GM19463 (cell line): ENCODE measurements at regions not wholly inside any gene's neighbourhood (a gene's known extent, or its start where the extent isn't known, plus 50 kb on each side); places are given as distances from the start of the nearest gene placed in this dataset.

ENCODE experiments used
- ATAC-seq: cut with Tn5 transposase; IDR thresholded peaks from one replicate; pipeline ENCODE4 v1.9.1; 2021; ENCODE audit warnings: mild to moderate bottlenecking, moderate library complexity; ENCODE audit not compliant: unreplicated experiment

DNA sequence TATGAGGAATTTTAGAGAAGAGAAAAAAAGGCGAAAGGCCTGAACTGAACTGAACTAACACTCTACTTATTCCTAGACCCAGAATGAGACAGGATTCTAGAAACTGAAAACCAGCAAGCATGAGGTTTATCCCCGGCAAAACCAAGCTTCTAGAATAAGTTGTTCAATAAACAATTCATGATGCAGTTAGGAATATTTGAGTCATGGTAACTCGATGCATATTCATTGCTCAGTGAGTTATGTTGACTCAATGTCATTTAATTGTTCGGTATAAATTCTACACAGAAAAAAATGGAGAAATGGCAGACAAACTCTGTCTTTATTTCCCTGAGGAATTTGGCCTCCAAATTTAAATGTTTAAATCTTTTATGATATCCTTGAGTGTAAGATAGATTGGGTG, 321.5 kb downstream of the SATB2 start:
- no peak for ATAC-seq

DNA sequence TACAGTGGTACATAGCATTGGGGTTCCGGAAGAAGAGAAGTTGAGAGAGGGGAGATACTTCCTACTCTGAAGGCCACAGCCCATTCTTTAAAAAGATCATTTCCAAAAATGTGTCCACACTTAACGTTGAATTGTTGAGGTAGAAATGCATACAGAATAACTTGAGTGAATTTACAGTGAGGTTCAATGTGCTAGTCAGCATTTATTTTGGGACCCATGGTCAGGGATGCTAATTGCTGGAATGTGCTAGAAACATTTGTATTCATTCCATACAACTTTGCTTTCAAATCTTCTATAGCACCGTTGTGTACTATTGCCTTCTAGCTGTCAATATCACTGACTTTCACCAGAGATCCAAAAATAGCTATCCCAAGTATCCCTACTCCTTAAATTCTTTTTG, 325.9 kb downstream of the SATB2 start:
- ATAC-seq, result no peak

DNA sequence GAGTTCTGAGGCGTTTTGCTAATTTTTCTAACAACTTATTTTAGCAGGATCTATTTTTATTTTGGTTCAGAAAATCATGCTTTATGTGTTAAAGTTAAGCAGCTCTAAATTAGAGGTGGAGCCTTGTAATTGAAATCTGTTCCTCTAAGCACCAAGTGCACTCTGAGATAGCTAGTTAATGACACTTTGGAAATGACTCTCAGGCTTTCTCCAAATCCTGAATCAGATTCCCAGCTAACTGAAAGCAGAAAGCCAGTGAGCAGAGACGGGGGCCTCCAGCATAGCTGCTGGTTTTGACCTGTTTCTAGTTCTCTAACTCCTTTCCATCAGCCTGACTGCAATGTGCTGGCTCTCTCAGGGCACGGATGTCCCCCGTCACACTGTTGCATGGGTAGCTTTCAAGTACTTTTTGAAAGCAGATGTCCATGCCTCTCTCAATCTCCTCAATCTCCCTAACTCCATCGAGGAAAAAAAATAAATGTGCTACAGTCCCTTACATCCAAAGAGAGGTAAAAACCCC, 326.5 kb downstream of the SATB2 start:
- no peak for ATAC-seq

DNA sequence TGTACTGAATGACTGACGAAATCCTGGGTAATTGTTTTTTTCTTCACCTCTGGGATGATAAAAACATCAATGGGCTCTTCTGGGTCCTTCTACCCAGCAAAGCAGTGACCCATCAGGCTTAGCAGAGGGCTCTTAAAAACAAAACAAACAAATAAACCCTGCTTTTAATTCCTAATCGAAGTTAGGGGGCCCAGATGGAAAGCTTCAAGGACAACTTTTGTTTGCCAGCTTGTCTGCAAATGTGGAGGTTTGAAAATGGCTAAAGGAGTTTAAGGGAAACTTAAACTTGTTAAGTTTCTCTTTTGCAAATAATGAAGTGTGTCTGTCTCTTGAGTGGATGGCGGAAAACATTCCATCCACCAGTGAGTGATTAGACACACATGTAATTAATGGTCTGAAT, 327.2 kb downstream of the SATB2 start:
- no peak for ATAC-seq

DNA sequence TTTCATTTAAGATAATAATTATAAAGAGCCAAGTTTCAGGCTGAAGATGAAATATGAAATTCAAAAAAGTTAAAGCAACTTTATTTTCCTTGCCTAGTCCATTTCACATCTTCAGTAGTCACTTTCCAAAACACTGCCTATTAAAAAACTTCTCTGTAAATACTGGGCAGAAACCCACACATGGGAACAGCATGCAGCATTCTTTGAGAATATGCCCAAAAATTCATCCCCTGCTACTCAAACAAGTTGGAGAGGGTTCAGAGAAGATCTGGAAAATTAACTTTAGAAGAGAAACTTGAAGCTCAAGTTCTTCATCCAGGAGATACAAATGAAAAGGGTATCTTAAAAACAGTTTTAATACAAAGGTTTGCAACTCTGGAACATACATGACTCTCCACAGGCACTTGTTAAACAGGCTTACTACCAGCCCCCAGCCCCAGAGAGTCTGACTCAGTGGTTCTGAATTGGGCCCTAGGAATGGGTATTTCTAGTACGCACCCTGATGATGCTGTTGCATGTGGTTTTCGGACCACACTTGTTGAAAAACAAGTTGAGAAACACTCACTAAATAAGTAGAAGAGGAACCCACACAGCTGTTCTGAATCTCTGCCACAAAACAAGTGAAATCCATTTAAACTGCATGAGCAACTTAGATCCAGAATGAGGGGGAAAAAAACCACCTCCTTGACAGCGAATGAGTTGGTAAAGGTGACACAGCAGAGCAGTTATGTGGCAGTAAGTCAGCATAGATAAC, 329.1 kb downstream of the SATB2 start:
- no peak for ATAC-seq

DNA sequence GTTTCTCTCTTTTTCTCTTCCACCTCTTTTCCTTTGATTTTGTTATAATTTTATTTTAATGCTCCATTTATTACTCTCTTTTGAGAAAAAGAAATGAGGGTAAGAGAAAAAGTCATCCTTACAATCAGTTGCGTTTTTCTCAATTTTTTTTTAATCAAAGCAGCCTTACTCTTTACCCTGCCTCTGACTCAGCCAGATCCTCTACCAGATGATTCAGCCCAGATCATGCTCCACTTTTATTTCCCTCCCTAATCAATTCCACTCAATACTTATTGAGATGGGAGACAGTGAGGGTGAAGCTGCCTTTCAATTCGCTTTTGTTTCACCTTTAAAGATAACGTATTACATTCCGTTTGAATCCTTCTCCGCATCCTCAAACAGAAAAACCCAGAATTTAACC, 337.9 kb downstream of the SATB2 start:
- ATAC-seq, result no peak

DNA sequence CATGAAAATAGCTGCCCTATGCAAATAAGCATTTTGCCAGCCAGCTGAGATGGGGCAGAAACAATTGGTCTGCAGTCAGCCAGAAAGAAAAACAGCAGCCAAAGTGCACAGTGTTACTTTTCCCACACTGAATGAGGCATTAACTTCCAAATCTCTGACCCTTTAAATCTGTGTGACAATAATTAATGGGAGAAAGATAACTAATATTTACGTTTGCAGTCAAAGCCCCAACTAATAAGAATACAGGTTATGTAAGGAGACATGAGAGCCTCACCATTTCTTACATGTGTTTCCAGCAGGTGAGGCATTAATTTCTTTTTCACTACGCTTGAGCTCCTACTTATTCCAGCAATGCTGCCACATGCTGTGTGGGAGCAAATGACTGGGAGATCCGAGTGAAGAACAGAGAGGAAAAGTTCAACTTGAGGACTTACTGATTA, 339.0 kb downstream of the SATB2 start:
- no peak for ATAC-seq

DNA sequence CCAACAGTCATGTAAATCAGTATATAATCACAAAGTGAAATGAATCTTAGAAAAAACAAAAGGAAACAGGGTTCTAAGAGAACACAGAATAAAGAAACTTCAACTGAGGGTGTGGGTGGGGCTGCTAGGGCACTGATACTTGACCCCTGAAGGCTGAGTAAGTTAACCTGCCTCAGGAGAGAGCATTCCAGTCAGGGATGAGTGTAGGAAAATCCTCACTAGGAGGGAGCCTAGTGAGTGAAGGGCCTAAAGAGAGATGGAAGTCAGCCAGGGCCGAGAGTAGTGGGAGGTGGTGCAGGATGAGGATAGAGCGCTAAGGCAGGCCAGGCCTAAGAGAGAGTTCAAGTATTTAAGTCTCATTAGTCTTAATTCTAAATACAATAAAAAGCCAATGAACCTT, 342.6 kb downstream of the SATB2 start:
- ATAC-seq, result no peak

DNA sequence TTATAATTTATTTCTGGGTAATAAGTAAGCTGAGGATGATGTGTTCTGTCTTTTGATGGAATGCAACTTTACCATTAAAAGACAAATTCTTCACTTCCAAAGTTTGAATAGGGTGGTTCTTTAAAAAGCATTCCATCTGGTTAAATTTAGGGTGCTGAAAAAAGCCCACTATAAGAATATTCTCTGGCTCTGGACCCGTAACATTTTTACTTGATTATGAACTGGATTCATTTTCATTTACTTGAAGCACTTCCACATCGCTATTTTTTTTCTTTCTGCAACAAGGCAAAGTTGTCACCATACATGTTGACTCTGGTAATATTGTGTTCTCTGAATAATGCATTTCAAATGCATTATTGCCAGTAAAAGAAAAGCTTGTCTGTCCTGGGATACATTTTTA, 344.6 kb downstream of the SATB2 start:
- ATAC-seq, result no peak

DNA sequence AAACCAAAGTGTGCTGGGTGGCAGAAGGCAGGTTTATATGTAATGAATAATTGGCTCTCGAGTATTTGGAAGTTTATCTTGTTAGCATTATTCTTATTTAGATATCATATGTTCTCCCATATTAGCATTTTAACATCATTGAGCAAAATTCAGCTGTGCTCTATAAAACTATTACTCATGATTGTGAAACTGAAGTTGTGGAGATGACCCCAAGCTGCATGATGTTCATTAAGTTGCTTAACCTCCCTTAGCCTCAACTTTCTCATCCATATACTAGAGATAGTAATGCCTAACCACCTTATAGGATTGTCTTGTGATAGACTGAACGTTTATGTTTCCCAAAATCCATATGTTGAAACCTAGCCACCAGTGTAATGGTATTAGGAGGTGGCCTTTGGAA, 346.3 kb downstream of the SATB2 start:
- ATAC-seq, result no peak

DNA sequence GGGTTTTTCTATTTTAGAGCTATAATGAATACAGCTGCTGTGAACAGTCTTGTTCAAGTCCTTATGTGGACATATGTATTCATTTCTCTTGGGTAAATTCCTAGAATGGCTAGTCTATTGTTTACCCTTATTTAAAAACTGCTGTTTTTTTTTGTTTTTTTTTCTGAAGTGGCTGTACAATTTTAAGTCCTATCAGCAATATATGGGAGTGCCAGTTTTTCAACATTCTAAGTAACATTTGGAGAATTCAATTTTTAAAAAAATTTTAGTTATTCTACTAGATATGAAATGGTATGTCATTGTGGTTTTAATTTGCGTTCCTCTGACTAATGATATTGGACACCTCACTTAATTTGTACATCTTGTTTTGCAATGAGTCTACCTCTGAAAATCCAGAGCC, 349.7 kb downstream of the SATB2 start:
- no peak for ATAC-seq

DNA sequence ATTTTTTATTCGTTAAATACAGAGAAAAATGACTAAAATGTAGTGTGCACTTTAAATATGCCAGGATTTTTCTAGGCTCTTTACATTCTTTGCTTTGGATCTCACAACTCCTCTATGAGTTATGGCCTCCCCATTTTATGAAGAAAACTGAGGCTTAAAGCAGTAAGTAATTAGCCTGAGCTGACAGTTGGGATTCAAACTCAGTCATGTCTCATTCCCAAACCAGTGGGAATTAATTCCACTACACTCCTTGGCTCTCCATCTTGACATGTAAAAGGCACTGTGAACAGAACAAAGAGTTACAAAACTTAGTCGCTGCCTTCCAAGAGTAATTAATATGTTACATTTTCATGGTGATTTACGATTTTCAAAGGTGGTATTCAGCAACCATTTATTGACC, 351.9 kb downstream of the SATB2 start:
- ATAC-seq, result no peak

DNA sequence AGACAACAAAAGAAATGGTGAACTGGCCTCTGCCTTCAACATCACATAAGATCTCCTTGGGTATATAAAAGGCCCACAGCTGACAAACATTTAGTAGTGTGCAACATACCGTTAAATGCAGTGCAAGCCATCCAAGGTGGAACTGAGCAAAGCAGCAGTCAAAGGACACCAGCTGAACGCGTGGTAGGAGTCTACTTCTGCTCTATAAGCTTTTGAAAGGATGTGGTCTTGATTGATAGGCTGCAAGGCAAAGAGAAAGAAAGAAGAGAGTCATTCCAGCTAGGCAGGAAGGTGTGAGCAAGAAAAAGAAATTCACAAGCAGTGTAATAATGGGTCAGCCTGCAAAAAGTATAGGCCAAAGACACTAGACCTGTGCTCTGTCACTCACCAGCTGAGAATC, 356.3 kb downstream of the SATB2 start:
- no peak for ATAC-seq

DNA sequence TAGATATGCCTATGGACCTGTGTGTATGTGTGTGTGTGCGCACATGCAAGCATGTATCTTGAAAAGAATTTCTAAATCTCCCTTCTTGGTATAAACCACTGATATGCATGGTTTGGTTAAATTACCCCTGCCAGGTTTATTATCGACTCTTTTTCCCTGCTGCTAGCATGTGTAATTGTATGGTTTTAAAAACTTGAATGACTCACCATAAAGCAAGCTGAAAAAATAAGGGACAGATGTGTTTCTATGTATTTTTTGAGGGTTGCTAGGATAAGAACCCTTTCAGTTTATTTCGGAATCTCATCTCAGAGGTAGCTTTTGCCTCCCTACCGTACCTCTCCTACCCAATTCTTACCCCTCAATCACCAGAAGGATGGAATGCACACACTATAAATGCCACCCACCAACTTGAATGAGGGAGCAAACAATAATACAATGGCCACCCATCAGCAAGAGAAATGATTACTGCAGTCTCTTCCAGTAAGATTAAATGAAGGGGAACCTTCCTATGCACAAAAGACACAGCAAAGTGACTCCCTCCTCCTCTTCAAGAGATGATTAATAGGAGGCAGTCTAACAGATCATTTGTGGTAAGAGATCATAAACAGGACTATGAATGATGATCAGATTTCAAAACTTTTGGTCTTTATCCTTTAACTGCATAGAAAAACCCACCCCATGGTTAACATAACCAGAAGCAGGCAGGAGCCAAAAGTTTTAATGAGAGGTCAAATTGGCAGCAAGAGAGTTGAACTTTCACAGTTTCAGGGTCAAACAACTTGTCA, 357.2 kb downstream of the SATB2 start:
- no peak for ATAC-seq

DNA sequence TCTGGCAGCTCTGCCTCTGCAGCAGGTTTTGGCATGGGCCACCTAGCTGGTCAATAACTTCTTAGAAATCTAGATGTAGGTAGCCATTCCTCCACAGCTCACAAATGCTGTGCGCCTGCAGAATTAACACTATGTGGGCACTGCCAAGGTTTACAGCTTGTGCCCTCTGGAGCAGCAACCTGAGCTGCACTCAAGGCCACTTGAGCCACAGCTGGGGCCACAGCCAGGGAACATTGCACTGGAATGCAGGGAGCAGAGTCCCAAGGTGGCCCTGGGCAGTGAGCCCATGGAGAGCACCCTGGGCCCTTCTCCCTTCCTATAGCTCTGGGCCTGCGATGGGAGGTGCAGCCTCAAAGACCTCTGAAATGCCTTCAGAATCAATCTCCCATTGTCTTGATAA, 365.3 kb downstream of the SATB2 start:
- no peak for ATAC-seq

DNA sequence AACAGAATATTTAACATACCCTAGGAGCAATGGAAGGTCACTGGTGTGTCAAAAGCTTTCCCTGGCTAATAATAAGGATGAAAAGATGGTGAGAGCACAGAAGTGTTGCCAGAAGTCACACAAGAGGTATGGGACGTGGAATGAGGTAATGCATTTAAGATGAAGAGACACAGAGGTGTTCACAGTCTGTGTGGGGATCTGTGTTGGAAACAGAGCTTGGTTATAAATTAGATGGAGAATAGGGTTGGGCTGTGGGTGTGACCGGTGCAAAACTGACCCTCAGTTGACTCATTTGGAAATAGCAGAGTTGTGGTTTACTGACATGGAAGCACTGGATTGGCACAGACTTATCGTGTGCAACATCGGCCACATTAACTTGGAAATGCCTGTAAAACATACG, 372.5 kb downstream of the SATB2 start:
- ATAC-seq, result no peak

DNA sequence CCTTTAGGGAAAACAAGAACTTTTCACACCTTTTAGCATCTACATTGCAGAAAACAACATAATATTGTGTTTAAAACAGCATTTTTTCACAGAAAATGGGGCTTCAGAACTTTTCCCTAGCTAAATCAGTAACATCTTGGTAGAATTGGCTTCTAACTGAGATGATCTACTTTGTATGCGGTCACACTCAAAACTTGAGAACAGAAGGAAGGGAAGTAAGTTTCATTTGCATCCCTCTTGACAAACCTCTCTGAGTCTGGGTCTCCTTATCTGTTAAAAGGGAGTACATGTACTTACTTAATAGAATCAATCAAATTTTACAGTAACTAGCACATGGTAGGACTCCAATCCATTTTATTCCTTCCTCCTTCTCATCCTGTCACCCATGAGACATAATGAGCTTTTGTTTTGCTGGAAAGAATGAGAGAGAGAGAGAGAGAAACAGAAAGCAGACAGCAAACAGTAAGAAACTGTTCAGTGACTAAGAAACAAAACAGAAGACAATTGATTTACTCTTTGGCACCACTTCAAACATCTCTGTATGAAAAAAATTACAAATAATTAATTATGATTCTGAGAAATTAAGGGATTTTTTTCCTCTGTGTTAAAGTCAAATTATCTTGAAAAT, 387.3 kb downstream of the SATB2 start:
- ATAC-seq, result no peak

DNA sequence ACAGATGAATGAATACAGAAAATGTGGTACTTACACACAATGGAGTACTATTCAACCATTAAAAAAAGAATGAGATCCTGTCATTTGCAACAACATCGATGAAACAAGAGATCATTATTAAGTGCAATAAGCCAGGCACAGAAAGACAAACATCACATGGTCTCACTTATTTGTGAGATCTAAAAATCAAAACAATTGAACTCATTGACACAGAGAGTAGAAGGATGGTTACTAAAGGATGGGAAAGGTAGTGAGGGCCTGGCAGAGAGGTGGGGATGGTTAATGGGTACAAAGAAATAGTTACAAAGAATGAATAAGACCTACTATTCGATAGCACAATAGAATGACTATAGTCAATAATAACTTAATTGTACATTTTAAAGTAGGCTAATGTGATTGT, 393.5 kb downstream of the SATB2 start:
- ATAC-seq, result no peak

DNA sequence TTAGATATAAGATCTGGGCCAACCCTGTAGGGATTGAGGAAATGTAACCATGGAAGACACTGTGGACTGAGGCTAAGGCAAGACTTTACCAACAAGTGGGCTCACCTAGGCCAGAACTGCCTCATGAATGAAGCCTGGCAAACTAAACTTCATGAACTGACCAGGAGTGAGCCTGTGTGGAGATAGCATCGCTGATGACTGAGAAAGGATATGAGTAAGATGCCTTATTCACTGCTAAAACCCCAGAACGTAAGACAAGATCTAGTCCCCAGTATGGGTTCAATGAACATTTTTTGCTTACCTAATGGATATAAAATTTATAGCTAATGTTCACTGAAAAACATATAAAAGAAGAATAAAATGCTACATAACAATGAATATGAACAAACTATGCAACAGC, 399.8 kb downstream of the SATB2 start:
- no peak for ATAC-seq

DNA sequence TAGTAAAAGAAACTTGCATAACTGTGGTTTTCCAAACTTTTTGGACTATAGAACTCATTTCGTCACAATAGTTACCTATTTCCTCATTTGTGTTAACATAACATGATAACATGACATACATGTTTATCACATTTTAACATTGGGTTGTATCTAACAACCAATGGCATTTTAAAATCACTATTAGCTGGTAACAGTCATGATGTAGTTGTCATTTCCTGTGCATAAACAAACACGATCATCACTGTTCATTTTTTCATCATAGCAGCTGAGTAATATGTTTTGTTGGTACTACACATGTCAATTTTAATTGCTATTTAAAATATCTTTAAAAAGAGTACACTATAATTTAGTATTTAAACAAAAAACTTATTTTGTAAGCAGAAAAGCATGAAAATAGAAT, 402.4 kb downstream of the SATB2 start:
- no peak for ATAC-seq

DNA sequence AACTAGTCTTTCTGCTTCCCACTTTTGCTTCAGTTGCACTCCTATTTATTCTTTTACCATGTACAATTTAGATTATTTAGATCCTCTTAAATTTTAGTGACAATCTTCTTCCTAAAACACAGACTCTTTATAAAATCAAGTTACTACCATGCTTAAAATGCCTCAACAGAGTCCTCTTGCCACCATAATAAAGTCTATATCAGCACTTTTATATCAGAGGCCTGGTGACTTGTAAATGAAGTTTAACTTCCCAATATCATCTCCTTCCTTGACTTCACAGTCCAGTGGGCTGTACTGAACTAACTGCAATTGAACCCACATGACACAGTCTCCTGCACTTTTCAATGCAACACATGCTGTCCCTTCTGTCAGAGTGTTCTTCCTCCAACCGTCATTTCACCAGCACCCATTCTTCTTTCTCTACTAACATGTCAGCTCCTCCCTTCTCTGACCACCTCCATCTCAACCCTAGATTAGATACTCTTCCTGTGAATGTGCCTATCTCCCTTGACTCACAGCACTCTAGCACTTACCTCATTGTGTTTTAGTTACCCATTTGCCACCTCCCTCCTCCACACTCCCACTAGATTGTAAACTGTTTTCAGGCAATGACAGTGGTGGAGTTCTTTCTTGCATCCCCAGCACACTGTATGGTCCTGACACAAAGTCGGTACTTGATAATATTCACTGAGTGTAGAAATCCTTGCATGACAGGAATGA, 414.9 kb downstream of the SATB2 start:
- ATAC-seq, result no peak
